Bone marrow (tissue), 2 donors: ENCODE measurements at regions not wholly inside any gene's neighbourhood (a gene's known extent, or its start where the extent isn't known, plus 50 kb on each side); places are given as distances from the start of the nearest gene placed in this dataset.

Experiments
- DNase-seq, 2 donors: peaks; one replicate each; lab custom pipeline; 2025; lab: John Stamatoyannopoulos, UW

DNA sequence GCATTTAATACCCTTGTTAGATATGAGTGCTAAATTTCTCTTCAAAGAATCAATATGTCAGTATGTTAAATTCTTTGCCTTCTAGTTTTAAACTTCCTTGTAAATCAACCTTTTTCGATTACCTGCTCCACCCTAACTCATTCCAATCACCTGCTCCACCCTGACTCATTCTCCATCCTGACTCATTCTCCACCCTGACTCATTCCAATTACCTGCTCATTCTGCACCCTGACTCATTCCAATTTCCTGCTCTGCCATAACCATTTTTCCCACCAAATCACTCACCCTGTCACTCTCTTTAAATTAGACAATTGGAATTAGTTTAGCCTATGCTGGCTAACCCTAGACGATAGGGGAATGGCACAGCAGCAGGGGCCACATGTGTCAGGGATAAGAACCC lies 519.5 kb upstream of the LRRC4C start:
- no peak for DNase-seq

DNA sequence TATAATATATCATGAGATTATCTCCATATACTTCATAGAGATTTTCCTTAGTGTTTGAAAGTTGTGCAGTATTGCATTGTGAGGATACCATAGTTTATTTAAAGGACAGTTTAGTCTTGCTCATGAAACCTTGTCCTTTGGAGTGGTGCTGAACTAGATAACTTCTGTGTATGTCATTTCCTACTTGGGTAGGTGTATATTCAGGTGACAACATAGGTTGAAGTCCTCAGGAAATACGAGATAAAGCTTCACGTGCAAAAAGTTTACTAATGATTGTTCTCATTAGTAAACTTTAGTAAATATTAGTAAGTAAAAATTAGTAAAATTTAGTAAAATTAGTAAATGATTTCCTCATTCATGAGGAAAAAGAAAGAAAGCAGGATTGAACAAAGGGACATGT lies 521.3 kb upstream of the LRRC4C start:
- no peak for DNase-seq

DNA sequence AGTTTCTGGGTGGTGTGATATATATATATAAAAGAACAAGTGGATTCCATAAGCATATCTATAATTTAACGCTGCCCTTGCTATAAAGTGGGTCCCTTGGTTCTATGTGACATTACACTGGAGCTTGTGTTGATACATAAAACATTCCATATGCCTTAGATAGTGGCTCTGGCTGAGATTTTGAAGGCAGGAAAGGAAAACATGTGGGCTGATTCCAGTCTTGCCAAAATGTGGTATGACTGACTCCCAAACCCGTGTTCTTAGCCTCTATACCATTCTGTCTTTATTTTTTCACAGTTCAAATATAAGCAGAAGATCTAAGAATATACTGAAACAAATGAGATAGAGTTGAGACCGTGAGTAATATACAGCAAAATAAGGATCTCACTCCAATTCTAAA lies 522.8 kb upstream of the LRRC4C start:
- no peak for DNase-seq

DNA sequence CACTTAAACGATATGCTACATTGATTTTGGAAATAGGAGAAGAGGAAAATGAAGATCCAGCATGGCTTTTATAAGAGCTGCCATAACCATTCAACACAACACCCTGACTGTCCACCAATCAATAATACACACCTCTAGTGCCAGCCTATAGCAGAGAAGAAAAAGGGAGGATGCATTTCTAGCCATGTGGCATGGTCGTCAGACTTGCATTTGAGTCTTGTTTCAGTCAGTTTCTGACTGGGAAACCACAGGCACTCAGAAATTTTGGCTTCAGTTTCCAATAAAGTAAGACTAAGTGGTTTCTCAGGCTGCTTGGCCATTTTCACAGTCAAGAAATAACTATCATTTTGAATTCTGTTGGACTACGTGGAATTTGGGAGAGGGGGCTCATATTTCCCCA lies 523.5 kb upstream of the LRRC4C start:
- no peak for DNase-seq

DNA sequence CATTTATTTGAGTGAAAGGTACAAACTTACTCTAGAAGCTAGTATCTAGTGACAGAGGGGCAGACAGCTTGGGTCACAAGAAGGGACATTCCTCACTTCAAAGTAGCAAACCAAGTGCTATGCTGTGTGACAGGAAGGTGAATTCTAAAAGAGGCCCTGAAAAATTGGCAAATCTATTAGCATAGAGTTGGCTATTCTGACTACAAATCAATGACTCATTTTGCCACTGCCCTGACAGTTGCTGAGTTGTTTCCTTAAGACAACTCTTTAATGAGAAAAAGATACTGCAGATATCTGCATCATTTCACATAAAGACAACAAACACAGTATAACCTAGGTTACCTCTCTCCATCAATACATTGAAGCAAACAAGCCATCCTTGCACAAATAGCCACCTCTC lies 524.0 kb upstream of the LRRC4C start:
- DNase-seq = no peak

DNA sequence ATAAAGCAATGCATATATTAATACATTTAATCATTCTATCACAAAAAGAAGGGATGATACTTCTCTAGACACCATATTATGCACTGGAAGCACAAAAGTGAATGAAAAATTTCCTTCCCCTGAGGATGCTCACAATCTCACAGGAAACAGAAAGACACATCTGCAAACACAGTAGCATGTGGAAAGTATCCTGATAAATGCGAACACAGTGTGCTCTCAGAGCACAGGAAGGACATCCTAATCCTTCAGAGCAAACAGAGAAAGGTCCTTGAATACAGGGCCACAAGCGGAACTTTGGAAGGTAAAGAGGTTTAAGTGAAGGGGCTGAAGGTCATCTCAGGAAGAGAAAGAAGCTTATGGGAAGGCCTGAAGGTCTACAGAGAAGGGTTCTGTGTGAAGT lies 524.6 kb upstream of the LRRC4C start:
- DNase-seq = no peak

DNA sequence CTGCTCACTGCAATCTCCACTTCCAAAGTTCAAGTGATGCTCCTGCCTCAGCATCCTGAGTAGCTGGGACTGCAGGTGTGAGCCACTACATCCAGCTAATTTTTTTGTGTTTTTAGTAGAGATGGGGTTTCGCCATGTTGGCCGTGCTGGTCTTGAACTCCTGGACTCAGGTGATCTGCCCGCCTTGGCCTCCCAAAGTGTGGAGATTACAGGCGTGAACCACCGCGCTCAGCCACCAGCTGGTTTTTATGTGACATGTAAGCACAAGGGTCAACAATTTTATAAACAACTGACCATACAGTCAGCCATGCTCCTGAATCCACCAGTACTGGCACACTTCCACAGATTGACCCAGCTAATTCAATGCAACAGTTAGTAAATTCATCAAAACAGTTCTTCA lies 526.3 kb upstream of the LRRC4C start:
- no peak for DNase-seq

DNA sequence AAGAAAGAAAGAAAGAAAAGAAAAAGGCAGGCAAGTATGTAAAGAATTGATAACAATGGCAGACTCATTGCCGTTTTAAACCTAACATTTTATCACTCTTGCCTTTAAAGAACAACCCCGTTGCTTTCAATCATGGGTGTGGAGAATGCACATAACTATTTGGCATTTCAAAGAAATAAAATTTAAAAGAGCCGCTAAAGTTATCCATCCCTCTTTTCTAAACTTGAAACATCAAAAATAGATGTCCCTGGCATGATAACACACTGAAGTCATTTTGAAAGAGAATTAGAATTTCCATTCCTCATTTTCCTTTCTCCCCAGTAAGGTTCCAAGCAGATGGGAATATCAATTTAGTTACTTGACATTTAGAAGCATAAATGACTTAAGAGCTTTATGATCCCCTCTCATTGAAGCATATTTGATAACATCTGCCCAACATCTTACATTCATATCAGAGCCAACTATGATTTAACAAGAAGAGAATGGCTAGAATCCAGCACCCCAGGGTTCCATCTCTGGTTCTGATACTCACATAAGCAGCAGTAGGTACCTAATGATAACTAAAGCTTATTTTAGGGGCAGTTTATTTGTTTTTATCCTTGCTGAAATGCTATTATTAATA lies 529.6 kb upstream of the LRRC4C start:
- DNase-seq = no peak

DNA sequence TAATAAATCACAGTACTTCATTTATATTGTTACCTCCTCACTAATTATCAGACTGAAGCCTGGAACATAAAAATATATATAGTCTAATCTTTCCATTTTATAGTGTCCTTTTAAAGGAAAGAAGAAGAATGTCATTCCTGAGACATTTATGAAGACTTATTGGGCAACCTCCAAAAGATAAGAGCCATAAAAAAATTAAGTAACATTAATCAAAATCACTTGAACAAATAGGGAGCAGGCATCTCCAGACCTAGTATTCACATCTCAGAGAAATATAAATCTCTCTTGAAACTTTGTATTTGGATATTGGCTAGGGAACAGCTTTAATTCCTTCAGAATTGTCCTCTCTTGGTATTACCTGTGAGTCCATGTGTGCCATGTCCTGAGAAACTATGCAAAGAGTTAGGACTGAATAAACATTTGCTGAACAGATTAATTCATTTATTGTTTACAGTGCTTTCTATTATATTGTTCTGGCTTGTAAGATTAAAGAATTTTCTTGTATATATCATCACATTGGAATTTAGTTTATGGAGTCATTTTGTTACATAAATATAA lies 530.5 kb upstream of the LRRC4C start:
- DNase-seq = no peak

DNA sequence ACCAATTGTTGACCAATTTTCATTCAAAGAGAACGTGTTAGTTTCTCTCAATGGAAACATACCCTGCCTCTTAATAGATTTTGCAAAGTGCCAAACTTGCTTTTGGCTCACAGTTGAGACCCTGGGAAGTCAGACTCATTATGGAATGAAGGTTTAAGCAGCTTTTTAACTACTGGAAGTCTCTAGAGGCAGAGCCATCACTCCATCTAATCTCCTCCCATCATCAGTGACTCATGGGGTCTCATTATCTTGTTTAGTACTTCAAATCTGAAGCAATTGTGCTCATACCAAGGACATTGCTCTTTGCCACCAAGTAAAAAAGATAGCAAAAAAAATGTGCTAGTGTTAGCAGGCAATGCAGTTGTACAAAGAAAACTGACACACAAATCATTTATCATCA lies 537.1 kb upstream of the LRRC4C start:
- DNase-seq = no peak

DNA sequence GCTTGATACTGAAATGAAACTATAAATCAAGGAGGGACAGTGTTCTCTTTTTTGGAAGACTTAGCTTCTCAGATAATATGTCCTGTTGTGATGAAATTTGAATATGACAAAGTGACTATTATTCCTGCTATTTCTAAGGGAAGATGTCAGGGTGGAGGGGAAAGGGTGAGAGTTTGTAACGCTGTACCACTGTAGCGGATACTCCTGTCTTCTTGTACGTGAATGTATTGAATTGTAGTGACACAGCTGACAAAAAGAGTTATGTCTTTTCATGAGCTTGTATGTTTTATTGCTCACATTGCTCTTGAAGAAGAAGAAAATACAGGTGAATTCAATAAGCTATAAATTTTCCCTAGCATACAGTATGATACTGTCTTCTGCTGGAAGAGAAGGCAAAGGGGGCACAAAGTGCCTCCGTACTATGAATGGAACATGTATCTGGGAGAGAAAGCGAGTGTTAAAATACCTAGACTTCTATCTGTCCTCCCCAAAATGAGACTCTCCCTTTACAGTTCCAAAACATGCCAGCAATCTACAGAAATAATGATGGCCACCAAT lies 538.5 kb upstream of the LRRC4C start:
- no peak for DNase-seq

DNA sequence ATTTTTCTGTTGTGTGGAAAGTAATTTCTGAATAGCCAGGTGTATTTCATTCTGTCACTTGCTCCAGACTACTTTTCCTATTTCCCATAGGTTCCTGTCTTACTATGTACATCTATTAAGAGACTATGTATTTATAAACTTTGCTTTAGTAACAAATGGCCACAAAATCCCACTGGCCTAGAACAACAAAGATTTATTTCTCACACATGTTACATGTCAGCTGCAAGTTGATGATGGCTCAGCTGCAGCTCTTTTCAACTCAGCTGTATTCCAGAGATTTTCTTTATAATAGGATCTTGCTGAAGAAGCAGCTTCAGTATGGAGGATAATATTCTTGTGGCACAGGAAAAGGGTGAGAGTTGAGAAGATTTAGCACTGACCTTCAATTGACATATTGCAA lies 539.6 kb upstream of the LRRC4C start:
- no peak for DNase-seq

DNA sequence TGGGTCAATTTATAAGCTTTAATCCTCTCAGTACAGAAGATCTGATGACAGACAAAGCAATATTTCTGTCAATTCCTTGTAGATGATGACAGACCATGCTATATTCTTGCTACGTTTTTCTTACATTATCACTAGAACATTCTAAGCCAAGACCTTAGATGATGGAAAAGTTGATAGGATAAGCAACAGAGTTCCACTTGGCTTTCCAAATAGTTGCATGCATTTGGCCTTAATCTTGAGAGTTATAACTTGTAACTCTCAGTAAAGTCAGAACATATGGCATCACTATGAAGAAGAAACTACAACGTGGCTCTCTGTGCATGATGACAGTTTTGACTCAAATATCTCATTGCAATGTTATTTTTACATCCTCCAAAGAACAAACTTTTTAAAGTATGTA lies 544.3 kb upstream of the LRRC4C start:
- no peak for DNase-seq

DNA sequence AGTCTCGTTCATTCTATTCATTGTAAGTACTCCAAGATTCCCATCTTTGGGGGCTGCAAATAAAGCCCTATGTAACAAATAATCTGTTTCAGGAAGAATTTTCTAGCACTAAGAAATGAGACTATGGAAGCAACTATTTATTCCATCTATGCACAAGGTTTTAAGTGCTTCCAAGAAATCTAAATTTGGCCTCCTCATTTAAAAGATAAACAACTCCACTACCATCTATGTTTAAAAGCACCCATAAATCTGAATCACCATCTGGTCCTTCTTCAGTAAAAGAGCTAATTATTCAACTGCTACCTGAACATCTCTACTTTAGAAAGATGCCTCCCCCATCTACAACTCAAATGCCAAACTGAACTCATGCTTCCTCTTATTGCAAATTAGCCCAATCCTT lies 547.3 kb upstream of the LRRC4C start:
- DNase-seq = no peak

DNA sequence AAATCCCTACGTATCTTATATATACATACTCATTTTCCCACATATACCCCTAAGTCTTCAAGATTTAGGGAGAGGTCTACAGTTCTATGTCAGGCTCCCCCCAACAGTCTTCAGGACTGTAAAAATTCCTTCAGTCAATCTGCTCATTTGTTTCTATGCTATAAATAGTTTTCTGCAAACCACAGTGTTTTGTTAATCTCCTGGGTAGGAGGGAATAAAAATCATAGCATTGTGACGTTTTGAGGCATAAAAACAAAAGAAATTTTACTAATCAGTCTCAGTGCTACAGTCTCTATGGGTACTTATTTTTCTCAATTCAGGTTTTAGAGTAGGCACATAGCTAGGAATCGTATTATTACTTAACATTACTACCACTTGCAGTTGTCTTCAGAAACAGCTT lies 552.8 kb upstream of the LRRC4C start:
- no peak for DNase-seq

DNA sequence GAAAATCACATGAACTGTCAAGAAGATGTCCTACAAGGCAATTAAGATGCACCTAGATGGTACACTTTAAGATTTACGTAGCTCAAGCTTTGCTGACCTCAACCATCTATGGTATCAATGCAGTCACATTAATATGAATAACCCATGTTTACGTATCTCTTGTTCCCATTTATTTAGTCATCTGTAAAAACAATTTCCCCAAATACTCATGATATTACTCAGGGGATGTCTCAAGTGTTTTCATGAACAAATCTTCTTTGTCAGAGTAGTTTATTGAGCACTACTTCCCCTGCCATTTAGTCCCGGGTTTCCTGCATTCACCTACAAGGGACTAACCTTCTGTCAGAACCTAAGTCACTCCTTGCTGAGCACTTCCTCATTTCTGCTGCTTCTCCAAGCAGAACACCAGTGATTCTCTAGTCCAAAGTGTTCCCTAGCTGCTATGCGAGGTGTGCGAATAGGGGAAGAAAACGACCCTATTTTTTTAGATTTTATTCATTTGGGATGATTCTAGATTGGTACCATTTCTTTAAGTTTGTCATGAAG lies 554.3 kb upstream of the LRRC4C start:
- no peak for DNase-seq

DNA sequence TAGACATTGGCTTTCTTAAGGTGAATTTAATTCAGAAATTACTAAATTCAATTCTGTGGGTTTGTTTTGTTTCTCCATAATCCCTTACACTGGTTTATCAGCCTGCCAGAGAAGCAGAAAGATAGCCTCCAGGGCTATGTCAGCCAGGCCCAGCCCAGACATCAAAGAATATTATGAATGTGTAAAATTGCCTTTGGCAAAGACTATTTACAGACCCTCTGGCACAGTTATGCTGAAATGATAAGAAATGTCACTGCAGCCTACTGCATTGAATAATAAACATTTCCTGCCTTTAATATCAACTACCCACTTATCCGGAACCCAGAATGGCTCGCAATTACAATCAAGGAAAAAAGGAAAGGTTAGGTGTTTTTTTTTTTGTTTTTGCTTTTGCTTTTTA lies 562.5 kb upstream of the LRRC4C start:
- DNase-seq = no peak

DNA sequence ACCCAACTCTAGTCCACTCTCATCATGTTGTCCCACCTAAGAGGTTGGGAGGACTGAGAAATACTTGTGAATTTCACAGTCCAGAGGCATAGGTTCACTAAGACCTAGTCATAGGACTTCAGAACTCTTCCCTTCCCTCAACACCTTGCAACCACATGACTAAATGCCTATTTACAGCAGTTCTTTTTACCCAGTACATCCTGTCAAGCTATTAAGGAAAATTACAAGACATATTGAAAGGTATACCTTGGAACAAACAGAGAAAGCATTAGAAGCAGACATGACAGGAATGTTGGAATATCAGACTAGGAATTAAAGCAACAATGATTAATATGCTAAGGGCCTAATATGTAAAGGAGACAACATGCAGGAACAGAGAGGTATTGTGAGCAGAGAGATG lies 563.8 kb upstream of the LRRC4C start:
- no peak for DNase-seq

DNA sequence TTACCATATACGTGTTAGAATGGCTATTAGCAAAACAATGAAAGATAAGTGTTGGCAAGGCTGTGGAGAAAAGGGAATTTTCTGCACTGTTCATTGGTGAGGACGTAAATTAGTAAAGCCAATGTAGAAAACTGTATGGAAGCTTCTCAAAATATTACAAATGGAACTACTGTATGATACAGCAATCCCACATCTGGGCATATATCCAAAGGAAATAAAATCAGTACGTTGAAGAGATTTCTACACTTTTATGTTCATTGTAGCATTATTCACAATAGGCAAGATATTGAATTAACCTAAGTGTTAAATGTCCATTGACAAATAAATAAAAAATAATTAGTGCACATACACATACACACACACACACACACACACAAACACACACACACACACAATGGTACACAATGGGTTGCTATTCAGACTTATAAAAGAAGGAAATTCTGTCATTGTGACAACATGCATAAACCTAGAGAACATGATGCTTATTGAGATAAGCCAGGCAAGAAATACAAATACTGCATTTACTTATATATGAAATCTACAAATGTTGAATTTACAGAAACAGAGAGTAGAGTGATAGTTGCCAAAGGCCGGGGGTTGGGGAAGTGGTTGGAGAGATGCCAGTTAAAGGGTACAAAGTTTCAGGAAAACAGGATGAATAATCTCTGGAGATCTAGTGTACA lies 565.8 kb upstream of the LRRC4C start:
- no peak for DNase-seq

DNA sequence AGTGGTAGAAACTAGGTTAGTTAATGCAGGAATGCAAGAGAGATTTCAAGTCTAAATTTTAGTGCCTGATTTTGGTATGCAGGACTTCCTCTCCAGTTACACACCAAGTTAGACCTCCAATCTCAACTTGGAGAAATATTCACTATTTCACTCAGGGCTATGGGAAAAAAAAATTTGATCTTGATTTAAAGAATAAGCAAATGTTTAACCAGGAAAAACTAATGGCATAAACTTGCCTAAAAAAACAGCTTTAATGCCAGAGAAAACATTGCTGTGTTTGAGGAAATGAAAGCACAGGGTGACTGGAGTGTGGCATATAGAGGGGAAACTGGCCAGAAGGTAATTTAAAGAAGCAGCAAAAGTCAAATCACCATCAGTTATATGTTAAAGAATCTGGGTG lies 575.4 kb upstream of the LRRC4C start:
- DNase-seq = no peak

DNA sequence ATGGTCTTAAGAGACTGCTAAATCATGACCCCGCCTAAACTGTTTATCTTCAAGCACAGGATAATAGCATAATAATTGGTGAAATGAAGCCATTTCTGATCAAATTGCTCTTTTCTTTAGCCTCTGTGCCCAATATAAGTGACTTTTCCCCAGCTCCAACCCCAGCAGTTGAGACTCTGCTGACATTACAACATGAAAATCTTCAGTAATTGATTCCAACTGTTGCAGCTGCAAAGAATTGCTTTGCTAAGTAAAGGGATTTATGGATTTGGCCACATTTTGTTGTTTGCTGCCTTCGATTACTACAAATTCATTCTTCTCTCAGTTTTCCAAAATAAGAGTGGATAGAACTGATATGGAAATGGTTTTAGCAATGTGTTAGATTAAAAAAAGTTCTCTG lies 576.7 kb upstream of the LRRC4C start:
- DNase-seq = no peak

DNA sequence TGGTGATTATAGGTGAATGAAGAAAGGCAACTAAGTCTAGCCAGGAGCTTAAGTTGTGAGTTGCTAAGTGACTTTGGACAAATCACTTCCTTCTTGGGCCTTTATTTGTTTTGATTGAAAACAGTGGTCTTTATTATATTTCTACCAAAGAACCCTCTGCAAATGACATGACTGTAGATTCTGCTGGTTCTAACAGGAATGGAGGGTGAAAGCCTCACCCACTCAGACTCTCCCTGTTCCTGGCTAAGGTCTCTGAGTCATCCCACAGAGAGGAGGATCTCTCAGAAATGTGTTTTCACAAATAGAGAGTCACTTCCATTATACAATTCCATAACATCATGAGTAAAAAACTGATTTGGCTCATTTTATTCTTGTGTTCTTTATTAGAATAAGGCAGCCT lies 583.9 kb upstream of the LRRC4C start:
- DNase-seq = no peak
